HG02759 (cell line): ENCODE measurements at regions not wholly inside any gene's neighbourhood (a gene's known extent, or its start where the extent isn't known, plus 50 kb on each side); places are given as distances from the start of the nearest gene placed in this dataset.
A peak's percentile ranks its signal among the peaks of the same experiment; 100 is the strongest.

Experiments used
- ATAC-seq: cut with Tn5 transposase; IDR thresholded peaks from one replicate; pipeline ENCODE4 v1.9.1; 2021; ENCODE audit warnings: mild to moderate bottlenecking, moderate library complexity; ENCODE audit not compliant: unreplicated experiment

DNA sequence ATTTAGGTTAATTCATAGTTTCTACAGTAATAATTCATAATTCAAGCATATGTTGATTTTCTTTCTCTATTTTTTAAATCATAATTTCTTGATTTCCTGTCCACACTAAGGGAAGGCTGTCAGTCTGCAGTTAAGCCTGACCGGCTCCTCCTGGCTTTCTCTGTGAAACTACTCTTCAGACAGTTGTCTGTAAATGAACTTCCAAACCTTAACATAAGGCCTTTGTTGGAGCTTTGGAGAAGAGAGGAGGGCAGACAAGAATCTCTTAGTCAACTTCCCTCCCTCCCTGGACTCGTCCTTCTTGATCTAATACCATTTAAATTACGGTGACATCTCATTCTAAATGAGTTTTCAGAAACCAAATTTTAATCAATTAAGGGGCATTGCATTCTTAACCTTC, 404.1 kb upstream of the ST6GAL2 start:
- ATAC-seq = no peak

GRCh38 chr2:107303964-107304363, 418.0 kb upstream of the ST6GAL2 start:
- ATAC-seq = peak; percentile 60

GRCh38 chr2:107305966-107306365, 420.0 kb upstream of the ST6GAL2 start:
- no peak for ATAC-seq

- no peak for ATAC-seq
Measured at GRCh38 chr2:107306881-107307280, 420.9 kb upstream of the ST6GAL2 start.

DNA sequence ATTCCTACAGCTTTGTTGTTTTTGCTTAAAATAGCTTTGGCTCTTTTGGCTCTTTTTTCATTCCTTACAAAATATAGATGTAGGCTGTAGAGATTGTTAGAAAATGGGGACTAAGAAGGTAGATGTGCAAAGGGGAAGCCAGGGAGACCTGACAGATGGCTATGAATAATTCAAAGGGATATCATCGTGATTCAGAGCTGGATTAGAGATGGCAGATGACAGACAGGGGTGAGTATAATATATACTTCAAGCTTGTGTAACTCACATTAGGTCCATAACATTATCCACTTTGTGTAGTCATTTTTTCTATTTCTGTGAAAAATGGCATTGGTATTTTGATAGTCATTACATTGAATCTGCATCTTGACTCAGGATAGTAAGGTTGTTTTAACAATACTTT, 422.9 kb upstream of the ST6GAL2 start:
- no peak for ATAC-seq

GRCh38 chr2:107312240-107312639, 426.3 kb upstream of the ST6GAL2 start:
- ATAC-seq = no peak

DNA sequence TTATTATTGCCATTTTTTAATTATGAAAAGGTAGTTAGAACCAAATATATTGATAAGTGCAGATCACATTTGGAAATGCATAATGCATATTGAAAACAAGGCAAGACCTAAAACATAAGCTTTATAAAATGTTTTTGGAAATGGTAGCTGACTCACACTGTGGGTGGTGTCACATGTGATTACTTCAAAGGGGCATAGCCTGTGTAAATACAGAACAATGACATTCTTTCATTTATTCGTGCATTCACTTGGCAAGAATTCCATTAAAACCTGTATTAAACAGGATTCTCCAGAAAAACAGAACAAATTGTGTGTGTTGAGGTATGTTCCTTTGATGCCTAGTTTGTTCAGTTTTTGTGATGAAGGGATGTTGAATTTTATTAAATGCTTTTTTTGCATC, 427.3 kb upstream of the ST6GAL2 start:
- no peak for ATAC-seq

DNA sequence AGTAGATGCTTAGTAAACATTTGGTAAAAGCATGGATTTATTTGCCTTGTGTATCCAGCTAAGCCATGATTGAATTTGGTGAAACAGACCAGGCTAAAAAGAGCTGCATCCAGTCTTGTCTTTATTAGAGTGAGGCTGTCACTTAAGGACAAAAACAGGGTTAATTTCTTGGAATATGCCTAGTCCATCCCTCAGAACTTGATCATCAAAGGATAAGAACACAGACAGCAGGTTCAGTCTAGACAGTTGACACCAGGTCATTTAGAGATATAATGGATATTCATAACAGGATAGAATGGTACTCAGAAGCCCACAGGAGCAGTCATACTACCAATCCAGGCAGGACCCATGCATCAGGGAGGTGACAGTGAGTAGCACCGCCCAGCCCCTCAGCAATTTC, 434.9 kb upstream of the ST6GAL2 start:
- no peak for ATAC-seq

- ATAC-seq = no peak
Measured at GRCh38 chr2:107322416-107322815, 436.4 kb upstream of the ST6GAL2 start.

DNA sequence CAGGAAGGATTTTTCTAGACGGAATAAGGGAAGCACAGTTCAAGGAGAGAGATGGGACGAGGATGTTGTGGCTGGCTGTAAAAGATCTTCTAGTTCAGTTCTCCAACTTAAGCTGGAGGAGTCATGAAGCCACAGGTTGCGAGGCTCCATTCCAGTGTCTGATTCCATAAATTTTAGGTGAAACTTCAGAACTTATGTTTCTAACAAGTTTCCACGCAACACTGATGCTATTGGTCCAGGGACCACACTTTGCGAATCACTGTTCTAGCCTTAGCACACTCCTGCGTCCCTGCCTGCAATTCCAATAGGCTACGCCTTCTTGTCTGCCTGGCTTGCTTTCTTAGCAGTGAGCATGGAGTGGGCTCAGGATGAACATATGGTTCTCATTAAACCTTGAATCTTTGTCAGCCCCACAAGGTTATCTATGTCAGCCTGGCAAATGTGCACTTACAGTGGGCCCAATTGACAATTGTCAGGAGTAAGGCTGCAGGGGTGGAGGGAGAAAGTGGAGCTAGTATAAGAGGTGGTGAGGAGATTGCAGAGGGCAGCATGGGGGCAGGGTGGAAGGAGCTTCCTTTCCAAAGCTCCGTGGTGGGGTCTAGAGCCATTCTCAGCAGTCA, 438.1 kb upstream of the ST6GAL2 start:
- ATAC-seq = no peak

DNA sequence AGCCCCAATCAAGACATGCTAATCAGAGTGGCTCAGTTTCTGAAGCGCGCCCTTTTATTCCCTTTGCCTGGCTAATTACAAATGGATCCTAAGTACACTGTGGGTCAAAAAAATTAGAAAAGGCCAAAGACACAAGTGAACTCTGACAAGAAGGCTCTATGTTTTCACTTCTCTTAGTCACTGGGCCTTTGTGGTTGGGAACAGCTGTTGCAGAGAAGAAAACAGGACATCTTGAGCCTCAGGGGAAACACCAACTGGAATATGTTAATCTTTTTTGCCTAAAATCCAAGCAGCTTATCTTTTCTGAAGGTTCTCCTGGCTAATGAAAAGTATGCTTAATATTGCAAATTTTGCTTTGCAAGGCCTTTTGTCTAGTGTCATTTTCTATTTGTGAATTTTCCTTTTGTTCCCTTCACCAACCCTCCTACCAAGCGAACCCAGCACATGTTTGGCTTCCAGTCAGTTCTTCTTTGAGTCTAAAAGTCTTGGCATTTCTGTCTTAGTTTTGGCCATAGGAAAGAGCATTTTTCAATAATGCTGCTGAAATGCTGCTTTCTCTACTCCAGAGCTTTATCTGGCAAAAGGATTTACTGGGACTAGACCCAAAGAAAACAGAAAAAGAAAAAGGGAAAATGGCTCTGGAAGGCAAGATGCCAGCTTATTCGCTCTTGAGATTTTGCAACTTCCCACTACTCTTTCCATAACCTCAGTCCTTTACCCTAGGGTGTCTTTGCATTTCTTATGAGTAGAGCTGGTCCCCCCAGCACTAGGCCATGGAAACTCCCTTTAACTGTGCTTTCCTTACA, 440.2 kb upstream of the ST6GAL2 start:
- no peak for ATAC-seq

- ATAC-seq = no peak
Measured at GRCh38 chr2:107334306-107334705, 448.3 kb upstream of the ST6GAL2 start.

- no peak for ATAC-seq
Measured at GRCh38 chr2:107336526-107336925, 450.6 kb upstream of the ST6GAL2 start.

DNA sequence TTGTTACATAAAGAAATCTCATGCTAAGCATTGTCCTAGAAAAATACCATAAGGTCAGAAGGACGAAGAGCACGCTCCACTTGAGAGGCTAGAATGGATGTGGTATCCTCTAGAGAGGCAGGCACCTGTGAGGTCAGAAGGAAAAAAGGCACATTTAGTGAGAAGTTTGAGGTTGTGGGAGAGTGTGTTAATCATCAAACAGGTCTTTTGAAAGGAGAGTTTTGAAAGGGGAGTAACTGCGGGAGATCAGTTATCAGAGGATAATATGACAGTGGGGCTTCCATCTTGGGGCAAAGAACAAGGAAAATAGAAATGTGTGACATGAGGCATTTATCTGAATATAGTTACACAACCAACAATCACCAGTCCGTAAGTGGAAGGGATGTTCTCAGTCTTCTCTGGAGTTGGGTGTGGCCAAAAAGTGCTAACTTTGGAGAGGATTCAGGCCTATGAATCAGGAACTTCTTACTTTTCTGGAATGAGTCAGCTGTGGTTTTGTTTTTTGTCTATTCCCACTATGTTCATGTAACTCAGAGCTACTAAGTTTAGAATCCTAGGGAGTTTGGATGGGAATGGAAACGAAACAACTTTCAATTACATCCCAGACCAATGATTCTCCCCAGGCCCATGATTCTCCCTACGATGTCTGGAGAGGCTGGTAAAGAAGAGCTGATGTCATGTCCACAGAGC, 451.4 kb upstream of the ST6GAL2 start:
- no peak for ATAC-seq

DNA sequence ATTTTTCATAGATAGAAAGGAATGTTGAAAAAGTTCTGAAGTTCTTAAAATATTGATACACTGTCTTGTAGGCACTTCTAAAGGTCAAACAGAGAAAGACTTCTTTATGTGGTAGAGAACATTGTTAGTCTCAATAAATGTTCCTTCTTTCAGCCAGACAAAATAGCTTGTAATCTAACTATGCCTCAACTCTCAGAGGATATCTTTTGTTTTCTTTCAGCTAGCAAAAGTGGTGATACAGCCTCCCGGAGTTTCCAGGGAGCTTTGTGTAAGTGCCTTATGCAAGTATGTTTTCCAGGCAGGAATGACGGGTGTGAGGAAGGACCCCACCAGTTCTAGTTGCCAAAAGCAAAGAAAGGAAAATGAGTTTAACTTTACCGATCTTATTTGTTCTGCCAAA, 452.1 kb upstream of the ST6GAL2 start:
- no peak for ATAC-seq

- ATAC-seq = no peak
Measured at GRCh38 chr2:107338571-107338970, 452.6 kb upstream of the ST6GAL2 start.

DNA sequence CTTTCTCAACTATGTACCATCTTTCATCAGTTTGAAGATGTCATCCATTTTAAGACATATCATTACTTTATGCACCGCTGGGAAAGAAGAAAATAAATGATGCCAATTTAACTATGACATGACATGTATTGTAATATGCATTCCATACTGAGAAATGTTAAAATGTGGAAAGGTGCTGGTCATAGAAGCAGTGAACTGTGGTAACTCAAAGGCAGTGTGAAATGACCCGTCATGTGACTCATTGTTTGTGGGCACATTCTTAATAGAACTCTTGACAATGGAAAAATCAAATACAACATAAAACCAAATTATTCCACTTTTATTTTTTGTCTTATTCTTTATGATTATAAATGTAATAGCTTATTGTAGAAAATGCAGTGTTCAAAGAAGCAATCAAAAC, 455.0 kb upstream of the ST6GAL2 start:
- ATAC-seq = no peak

GRCh38 chr2:107349329-107349728, 463.4 kb upstream of the ST6GAL2 start:
- ATAC-seq = no peak

DNA sequence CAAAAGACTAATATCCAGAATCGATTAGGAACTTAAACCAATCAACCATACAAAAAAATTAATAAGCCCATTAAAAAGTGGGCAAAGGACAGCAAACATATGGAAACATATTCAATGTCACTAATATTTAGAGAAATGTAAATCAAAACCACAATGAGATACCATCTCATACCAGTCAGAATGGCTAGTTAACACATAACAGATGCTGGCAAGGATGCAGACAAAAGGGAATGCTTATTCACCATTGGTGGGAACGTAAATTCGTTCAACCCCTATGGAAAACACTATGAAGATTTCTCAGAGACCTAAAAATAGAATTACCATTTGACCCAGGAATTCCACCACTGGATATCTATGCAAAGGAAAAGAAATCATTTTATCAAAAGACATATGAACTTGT, 468.2 kb upstream of the ST6GAL2 start:
- ATAC-seq = no peak

GRCh38 chr2:107358362-107358761, 468.3 kb upstream of the RGPD4 start:
- no peak for ATAC-seq

DNA sequence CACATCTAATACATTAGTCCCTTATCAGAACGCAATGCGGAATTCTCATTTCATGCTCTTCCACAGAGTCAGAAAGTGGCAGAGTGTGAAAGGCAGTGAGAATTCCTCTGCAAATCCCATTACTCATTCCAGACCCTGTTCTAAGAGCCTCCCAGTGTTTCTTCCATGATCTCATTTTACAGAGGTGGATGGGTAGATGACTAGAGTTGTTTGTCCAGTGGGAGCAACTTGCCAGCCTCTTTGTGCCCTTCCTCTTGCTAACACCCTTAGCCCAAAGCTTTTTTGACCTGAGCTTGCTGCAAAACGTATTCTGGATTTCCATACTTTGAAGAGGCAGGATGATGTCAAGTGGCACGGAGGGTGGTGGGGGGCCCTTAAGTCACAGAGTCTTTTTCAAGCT, 467.7 kb upstream of the RGPD4 start:
- no peak for ATAC-seq

GRCh38 chr2:107361751-107362381, 464.8 kb upstream of the RGPD4 start:
- no peak for ATAC-seq
